VCaP (cell line): ENCODE measurements at regions not wholly inside any gene's neighbourhood (a gene's known extent, or its start where the extent isn't known, plus 50 kb on each side); places are given as distances from the start of the nearest gene placed in this dataset.

Source experiments
- H3K27ac ChIP-seq: fragments of 450-650 bp; 2 replicates; pipeline ENCODE4 v1.5.1; 2017
- CTCF ChIP-seq: fragments of 450-650 bp; conservative IDR thresholded peaks from 2 replicates; pipeline ENCODE4 v1.5.1; 2017; ENCODE audit warnings: mild to moderate bottlenecking, moderate library complexity

DNA sequence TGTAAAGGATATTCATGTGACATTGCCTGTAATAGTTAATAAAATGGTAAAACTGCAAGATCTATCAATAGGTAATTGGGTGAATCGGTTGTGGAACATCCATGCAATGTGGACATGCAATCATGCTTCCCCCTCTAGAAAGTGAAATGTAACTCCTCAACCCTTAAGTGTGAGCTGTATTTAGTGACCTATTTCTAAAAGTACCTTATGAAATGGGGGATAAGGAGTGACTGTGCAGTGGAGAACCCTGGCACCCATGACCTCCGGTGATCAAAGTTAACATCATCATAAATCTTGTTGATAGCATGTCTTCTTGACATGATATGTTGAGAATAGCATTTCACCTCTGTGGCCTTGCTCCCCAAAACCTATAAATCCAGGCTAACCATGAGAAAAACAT is 53.6 kb upstream of the PPARGC1A start:
- no peak for TF ChIP-seq CTCF

DNA sequence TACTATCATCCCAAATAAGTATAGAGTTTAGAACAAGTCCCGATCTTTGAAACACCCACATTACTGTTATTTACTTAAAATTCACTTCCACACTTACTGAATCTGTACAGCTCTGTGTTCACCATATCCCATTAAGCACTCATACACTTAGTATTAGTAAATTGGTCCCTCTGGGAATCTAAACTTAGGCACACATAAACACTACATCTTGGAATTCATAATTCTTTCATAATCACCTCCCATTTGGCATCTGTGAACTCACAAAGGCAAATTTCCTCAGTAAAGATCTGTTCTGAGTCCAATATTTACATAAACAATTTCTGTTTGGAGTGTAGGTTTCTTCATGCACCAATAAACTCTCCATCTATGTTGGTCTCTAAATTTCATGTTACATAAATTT is 52.6 kb upstream of the PPARGC1A start:
- no peak overlapping the region for H3K27ac ChIP-seq
- no peak for TF ChIP-seq CTCF

More for the DNA sequence above, 53.6 kb upstream of the PPARGC1A start:
- no peak overlapping the region for H3K27ac ChIP-seq
